Activated CD8-positive, alpha-beta T cell treated with anti-CD3 and anti-CD28 coated beads for 36 hours (primary cell): ENCODE measurements at regions not wholly inside any gene's neighbourhood (a gene's known extent, or its start where the extent isn't known, plus 50 kb on each side); places are given as distances from the start of the nearest gene placed in this dataset.

Source experiments
- ATAC-seq: fragments of 200-7000 bp; cut with Tn5 transposase; one replicate; pipeline ENCODE4 v1.10.0; 2021; ENCODE audit warnings: mild to moderate bottlenecking, moderate library complexity
- CTCF ChIA-PET: fragments of 350-600 bp; sonication (Branson Sonifier 250); formaldehyde crosslinking; loops from one replicate; lab custom pipeline; 2021; ENCODE audit warnings: antibody characterized with exemption; lab: Charles Lee
- POLR2A ChIA-PET: fragments of 350-600 bp; sonication (Branson Sonifier 250); formaldehyde crosslinking; loops from one replicate; lab custom pipeline; 2021; ENCODE audit warnings: antibody characterized with exemption; lab: Charles Lee
- DNase-seq: peaks from one replicate; pipeline ENCODE4 v3.0.0-alpha.2; 2020
- H3K27ac Mint-ChIP-seq: one replicate; pipeline ENCODE4 v1.8.0; 2021; ENCODE audit warnings: mild to moderate bottlenecking, mixed read lengths
- H3K27me3 Mint-ChIP-seq: one replicate; pipeline ENCODE4 v1.8.0; 2021; ENCODE audit warnings: mixed read lengths
- H3K36me3 Mint-ChIP-seq: one replicate; pipeline ENCODE4 v1.8.0; 2021; ENCODE audit warnings: low read depth, mixed read lengths
- H3K4me1 Mint-ChIP-seq: one replicate; pipeline ENCODE4 v1.8.0; 2021; ENCODE audit warnings: low read depth, mixed read lengths
- H3K4me3 Mint-ChIP-seq: one replicate; pipeline ENCODE4 v1.8.0; 2021; ENCODE audit warnings: mild to moderate bottlenecking, moderate library complexity, mixed read lengths
- H3K9me3 Mint-ChIP-seq: one replicate; pipeline ENCODE4 v1.8.0; 2021; ENCODE audit warnings: mixed read lengths
- CTCF ChIP-seq: fragments of 200-600 bp; IDR thresholded peaks from one replicate; pipeline ENCODE4 v1.8.0; 2022; ENCODE audit warnings: antibody characterized with exemption, mild to moderate bottlenecking
- intact Hi-C: fragments of 100-400 bp; cut with micrococcal nuclease; formaldehyde crosslinking; loops from one replicate; pipeline ENCODE4 v1.10.0; 2022

GRCh38 chr18:55864281-55864680, 276.3 kb upstream of the TCF4 start:
- Mint-ChIP-seq H3K27ac (no peak overlapping the region), H3K27me3 (peaks cover 3% of the 10 kb centered on the region), H3K9me3 (no peaks in the 10 kb centered on the region), H3K4me3 (no peak overlapping the region), H3K4me1 (no peaks in the 10 kb centered on the region), H3K36me3 (no peaks in the 10 kb centered on the region)
- ATAC-seq (no peak), DNase-seq (no peak)
- intact Hi-C loops: no loop called here
- ChIA-PET POLR2A (no interaction called here), CTCF (no interaction called here)
- TF ChIP-seq CTCF: no peak

DNA sequence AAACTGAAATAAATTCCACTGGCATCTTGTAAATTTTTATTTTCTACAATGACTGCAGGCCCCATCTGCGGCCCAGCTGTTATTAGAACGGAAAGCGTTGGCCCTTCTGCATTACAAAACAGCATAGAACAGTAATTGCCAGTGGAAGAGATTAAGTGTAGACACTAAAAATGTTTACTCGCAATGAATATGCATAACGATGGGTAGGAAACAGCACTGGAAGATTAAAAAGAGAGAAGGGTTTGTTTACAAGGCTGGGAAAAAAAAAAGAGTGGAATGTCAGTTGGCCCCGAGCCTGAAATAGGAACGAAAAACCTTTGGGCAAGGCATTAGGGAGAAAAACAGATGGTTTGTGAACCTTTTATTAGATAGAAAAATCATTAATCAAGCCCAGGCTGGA, 275.9 kb upstream of the TCF4 start:
- H3K27ac Mint-ChIP-seq: no peak overlapping the region
- no peaks in the 10 kb centered on the region for H3K9me3 Mint-ChIP-seq
- no peaks in the 10 kb centered on the region for H3K4me1 Mint-ChIP-seq
- no peak for DNase-seq
- intact Hi-C loops: no loop called here
- no peak for ATAC-seq
- ChIA-PET POLR2A (interaction anchor here (0.6 kb wide), 2 partner anchors 12 to 210 kb away, joined by 3 read pairs; no protein-coding TSS in a partner anchor), CTCF (no interaction called here)
- no peak overlapping the region for H3K4me3 Mint-ChIP-seq
- peaks cover 3% of the 10 kb centered on the region for H3K27me3 Mint-ChIP-seq
- TF ChIP-seq CTCF: no peak
- H3K36me3 Mint-ChIP-seq: no peaks in the 10 kb centered on the region

GRCh38 chr18:55863391-55863706, 275.4 kb upstream of the TCF4 start:
- Mint-ChIP-seq H3K4me1 (no peaks in the 10 kb centered on the region), H3K27ac (no peak overlapping the region), H3K9me3 (no peaks in the 10 kb centered on the region), H3K27me3 (peaks cover 3% of the 10 kb centered on the region), H3K36me3 (no peaks in the 10 kb centered on the region), H3K4me3 (no peak overlapping the region)
- ChIA-PET POLR2A (interaction anchor here (0.6 kb wide), 2 partner anchors 13 to 209 kb away, joined by 3 read pairs; no protein-coding TSS in a partner anchor), CTCF (no interaction called here)
- TF ChIP-seq CTCF: no peak
- ATAC-seq (no peak), DNase-seq (no peak)
- intact Hi-C loops: no loop called here

DNA sequence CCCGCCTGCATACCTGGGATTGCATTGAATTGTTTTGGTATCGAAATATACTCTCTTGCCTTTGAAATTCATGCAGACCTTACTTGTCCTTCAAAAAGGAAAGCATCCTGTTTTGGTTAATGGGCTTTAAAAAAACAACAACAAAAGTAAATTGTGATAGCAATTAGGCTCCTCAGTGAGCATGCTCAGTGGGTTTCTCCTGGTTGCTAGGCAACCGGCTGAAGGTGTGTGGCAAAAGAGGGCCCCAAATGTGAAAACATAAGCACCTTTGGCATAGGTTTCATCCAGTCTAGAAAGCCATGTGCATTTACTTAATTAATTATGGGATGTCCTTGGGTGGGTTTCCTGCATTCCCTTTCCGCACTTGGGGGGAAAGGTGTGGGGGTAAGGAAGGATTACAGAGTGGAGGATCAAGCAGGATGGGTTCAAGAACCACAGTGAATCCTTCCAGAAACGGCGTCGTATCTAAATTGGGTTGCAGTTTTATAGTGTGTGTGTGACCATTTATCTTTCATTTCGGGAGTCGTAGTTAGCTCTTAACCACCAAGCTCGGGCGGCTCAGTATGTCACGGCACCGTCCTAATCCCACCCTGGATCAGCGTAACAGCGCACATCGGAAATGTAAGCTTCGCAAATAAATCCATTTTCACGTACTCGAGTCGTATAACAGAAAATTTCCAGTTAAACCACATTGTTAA, 274.9 kb upstream of the TCF4 start:
- Mint-ChIP-seq H3K9me3 (no peaks in the 10 kb centered on the region), H3K4me3 (no peak overlapping the region), H3K36me3 (no peaks in the 10 kb centered on the region), H3K27ac (no peak overlapping the region), H3K4me1 (no peaks in the 10 kb centered on the region), H3K27me3 (peaks cover 3% of the 10 kb centered on the region)
- ChIA-PET CTCF (no interaction called here), POLR2A (interaction anchor here (0.6 kb wide), 1 partner anchor 209 kb away, joined by 3 read pairs; no protein-coding TSS in a partner anchor)
- no peak for TF ChIP-seq CTCF
- intact Hi-C loops: no loop called here
- DNase-seq (no peak), ATAC-seq (no peak)

- intact Hi-C loops: no loop called here
- ChIA-PET POLR2A (interaction anchor here (0.7 kb wide), 1 partner anchor 67 kb away, joined by 3 read pairs; no protein-coding TSS in a partner anchor), CTCF (no interaction called here)
- H3K4me3 Mint-ChIP-seq: no peak overlapping the region
- peaks cover 3% of the 10 kb centered on the region for H3K27me3 Mint-ChIP-seq
- H3K36me3 Mint-ChIP-seq: no peaks in the 10 kb centered on the region
- TF ChIP-seq CTCF: no peak
- no peaks in the 10 kb centered on the region for H3K4me1 Mint-ChIP-seq
- DNase-seq: no peak
- ATAC-seq: no peak
- no peaks in the 10 kb centered on the region for H3K9me3 Mint-ChIP-seq
- no peak overlapping the region for H3K27ac Mint-ChIP-seq
Measured at GRCh38 chr18:55861266-55861665, 273.3 kb upstream of the TCF4 start.
